T-cell (primary cell): ENCODE measurements at regions not wholly inside any gene's neighbourhood (a gene's known extent, or its start where the extent isn't known, plus 50 kb on each side); places are given as distances from the start of the nearest gene placed in this dataset.

Source experiments
- ATAC-seq, 4 experiments: fragments of 200-7000 bp in 3 of 4; fragments of 150-1000 bp in 1 of 4; cut with Tn5 transposase; replicated peaks in 1 of 4; 1 replicate in 3 of 4; 2 replicates in 1 of 4; pipeline ENCODE4 v1.10.0; 2021; ENCODE audit warnings: moderate library complexity in 3 of 4, mild to moderate bottlenecking in 2 of 4, moderate number of reproducible peaks in 1 of 4
- CTCF ChIA-PET, 2 donors: fragments of 300-600 bp; sonication (Branson Sonifier 250); formaldehyde crosslinking; loops; one replicate each; lab custom pipeline; 2022; ENCODE audit warnings: antibody characterized with exemption in 2 of 2; lab: Charles Lee
- POLR2A ChIA-PET, 2 donors: fragments of 300-600 bp; sonication (Branson Sonifier 250); formaldehyde crosslinking; loops; one replicate each; lab custom pipeline; 2022; ENCODE audit warnings: antibody characterized with exemption in 2 of 2; lab: Charles Lee
- DNase-seq, 35 experiments: peaks; one replicate each; pipeline versions ENCODE4 v3.0.0 to v3.0.0-alpha.2; 2013 to 2023
- H3K27ac ChIP-seq: one replicate; pipeline ENCODE4 v1.5.1; 2013; ENCODE audit warnings: low read length
- H3K27me3 ChIP-seq, 2 experiments: replicated peaks in 1 of 2; 1 replicate in 1 of 2; 2 replicates in 1 of 2; pipeline versions ENCODE4 v1.6.1 to v1.7.0; 2013; ENCODE audit warnings: low read length in 1 of 2, mixed read lengths in 1 of 2; ENCODE audit not compliant: control insufficient read depth in 2 of 2, insufficient read depth in 2 of 2; ENCODE audit errors: extremely low read depth in 1 of 2
- H3K36me3 ChIP-seq, 2 donors: 1 replicate in 1 of 2; 2 replicates in 1 of 2; pipeline versions ENCODE4 v1.6.1 to v1.7.0; 2013; ENCODE audit warnings: low read length in 1 of 2; ENCODE audit not compliant: control insufficient read depth in 2 of 2, insufficient read depth in 1 of 2; ENCODE audit errors: extremely low read depth in 1 of 2
- H3K4me1 ChIP-seq, 2 experiments: 1 replicate in 1 of 2; 2 replicates in 1 of 2; pipeline versions ENCODE4 v1.6.1 to v1.7.0; 2013; ENCODE audit warnings: low read length in 2 of 2, mixed read lengths in 1 of 2; ENCODE audit not compliant: insufficient read depth in 2 of 2, control insufficient read depth in 1 of 2; ENCODE audit errors: extremely low read depth in 1 of 2
- H3K4me3 ChIP-seq, 2 donors: 1 replicate in 1 of 2; 2 replicates in 1 of 2; pipeline versions ENCODE4 v1.5.1 to v1.7.0; 2013; ENCODE audit warnings: mild to moderate bottlenecking in 2 of 2, low read length in 1 of 2, moderate library complexity in 1 of 2; ENCODE audit not compliant: control insufficient read depth in 1 of 2; ENCODE audit errors: extremely low read depth in 1 of 2
- H3K9me3 ChIP-seq: 2 replicates; pipeline ENCODE4 v1.7.0; 2013
- H3K27ac Mint-ChIP-seq, 2 donors: one replicate each; pipeline ENCODE4 v1.8.0; 2020 to 2021; ENCODE audit warnings: mild to moderate bottlenecking in 2 of 2, mixed read lengths in 2 of 2
- H3K27me3 Mint-ChIP-seq, 2 donors: one replicate each; pipeline ENCODE4 v1.8.0; 2021 to 2022; ENCODE audit warnings: mixed read lengths in 2 of 2
- H3K36me3 Mint-ChIP-seq: one replicate; pipeline ENCODE4 v1.8.0; 2021; ENCODE audit warnings: mixed read lengths
- H3K4me1 Mint-ChIP-seq, 3 donors: one replicate each; pipeline ENCODE4 v1.8.0; 2020 to 2022; ENCODE audit warnings: mixed read lengths in 3 of 3, mild to moderate bottlenecking in 1 of 3
- H3K4me3 Mint-ChIP-seq, 3 donors: one replicate each; pipeline ENCODE4 v1.8.0; 2020 to 2022; ENCODE audit warnings: mild to moderate bottlenecking in 3 of 3, mixed read lengths in 3 of 3, moderate library complexity in 3 of 3
- H3K9me3 Mint-ChIP-seq, 3 donors: one replicate each; pipeline ENCODE4 v1.8.0; 2020 to 2022; ENCODE audit warnings: mixed read lengths in 3 of 3
- whole genome bisulfite sequencing: methylation state at CpG from one replicate; pipeline ENCODE4 v1.1.5; 2013; ENCODE audit warnings: missing lambda C conversion rate; ENCODE audit not compliant: insufficient coverage; 5-methylcytosine and 5-hydroxymethylcytosine counted together

DNA sequence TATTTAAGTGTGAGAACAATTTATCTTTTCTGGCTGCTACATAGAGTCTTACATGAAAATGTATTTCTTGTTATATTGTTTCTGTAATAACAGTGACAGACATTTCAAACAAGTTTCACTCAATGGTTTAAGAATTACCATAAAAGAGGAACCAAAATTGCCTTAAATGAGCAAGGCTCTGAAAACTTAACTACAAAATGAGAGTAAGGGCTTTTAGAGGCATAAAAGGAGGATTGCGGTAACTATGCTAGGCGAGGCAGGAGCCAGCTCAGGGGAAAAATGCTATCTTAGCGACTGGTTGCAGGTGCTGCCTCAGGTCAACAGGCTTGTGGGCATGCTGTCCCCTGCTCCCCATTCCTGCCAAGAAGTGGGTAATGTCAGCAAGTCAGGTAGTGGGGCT is 81.7 kb upstream of the MSI2 start:
- no peaks in the 10 kb centered on the region for H3K36me3 ChIP-seq
- peaks cover 0 to 23% of the 10 kb centered on the region in 2 experiments for H3K27me3 ChIP-seq
- ChIA-PET POLR2A (no interaction called here), CTCF (no interaction called here)
- Mint-ChIP-seq H3K36me3 (no peaks in the 10 kb centered on the region), H3K9me3 (no peaks in the 10 kb centered on the region), H3K27me3 (peaks cover 10 to 42% of the 10 kb centered on the region in 2 donors), H3K27ac (no peak overlapping the region), H3K4me1 (no peaks in the 10 kb centered on the region), H3K4me3 (no peak overlapping the region)
- no peak for ATAC-seq
- no peak overlapping the region for H3K4me3 ChIP-seq
- H3K27ac ChIP-seq, result no peak overlapping the region
- H3K9me3 ChIP-seq, result no peaks in the 10 kb centered on the region
- no peaks in the 10 kb centered on the region for H3K4me1 ChIP-seq
- WGBS, result 69% methylated on average over 2 of the region's 3 CpGs
- DNase-seq, result no peak

DNA sequence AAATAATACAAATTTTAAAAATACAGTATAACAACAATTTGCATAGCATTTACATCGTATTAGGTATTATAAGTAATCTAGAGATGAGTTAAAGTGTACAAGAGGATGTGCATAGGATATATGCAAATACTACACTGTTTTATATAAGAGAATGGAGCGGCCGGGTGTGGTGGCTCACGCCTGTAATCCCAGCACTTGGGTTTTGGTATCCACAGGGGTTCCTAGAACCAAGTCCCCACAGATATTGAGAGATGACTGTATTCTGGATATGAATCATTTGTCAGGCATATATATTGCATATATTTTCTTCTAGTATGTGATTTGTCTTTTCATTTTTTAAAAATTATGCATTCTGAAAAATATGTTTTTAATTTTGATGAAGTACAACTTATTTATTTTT is 77.5 kb upstream of the MSI2 start:
- Histone ChIP-seq H3K36me3 (no peaks in the 10 kb centered on the region), H3K9me3 (no peaks in the 10 kb centered on the region), H3K4me3 (no peak overlapping the region), H3K27ac (no peak overlapping the region), H3K27me3 (peaks cover 0 to 8% of the 10 kb centered on the region in 2 experiments), H3K4me1 (no peaks in the 10 kb centered on the region)
- DNase-seq (no peak), ATAC-seq (no peak)
- ChIA-PET CTCF (no interaction called here), POLR2A (no interaction called here)
- no peaks in the 10 kb centered on the region for H3K36me3 Mint-ChIP-seq
- no peaks in the 10 kb centered on the region for H3K4me1 Mint-ChIP-seq
- H3K4me3 Mint-ChIP-seq, result no peak overlapping the region
- peaks cover 5 to 21% of the 10 kb centered on the region in 2 donors for H3K27me3 Mint-ChIP-seq
- no peaks in the 10 kb centered on the region for H3K9me3 Mint-ChIP-seq
- WGBS, result no CpG with 5 or more reads among the region's 4 CpGs
- no peak overlapping the region for H3K27ac Mint-ChIP-seq

DNA sequence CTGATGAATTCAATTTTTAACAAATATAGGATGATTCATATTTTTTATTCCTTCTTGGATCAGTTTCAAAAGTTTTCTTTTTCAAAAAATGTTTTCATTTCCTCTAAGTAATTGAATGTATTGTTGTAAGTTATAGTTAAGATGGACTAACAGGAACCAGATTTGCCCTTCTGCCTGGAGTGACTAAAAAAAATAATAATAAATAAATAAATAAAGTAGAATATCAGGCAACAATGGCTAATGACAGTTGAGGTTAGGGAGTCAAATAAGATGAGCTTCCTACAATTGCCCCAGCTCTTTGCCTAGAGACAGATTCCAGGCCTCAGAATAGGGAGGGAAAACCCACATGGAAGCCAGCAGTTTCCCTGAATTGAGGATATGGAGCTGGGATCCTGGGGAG is 73.7 kb upstream of the MSI2 start:
- H3K27me3 Mint-ChIP-seq, result peaks cover 3 to 19% of the 10 kb centered on the region in 2 donors
- ATAC-seq (no peak), DNase-seq (no peak)
- ChIA-PET CTCF (no interaction called here), POLR2A (interaction anchor here in 1 of 2 donors (0.5 kb wide), 1 partner anchor 150 kb away, joined by 3 read pairs; no protein-coding TSS in a partner anchor)
- H3K9me3 Mint-ChIP-seq, result no peaks in the 10 kb centered on the region
- H3K4me3 Mint-ChIP-seq, result no peak overlapping the region
- no peaks in the 10 kb centered on the region for H3K4me1 Mint-ChIP-seq
- Histone ChIP-seq H3K27ac (no peak overlapping the region), H3K4me1 (no peaks in the 10 kb centered on the region), H3K4me3 (no peak overlapping the region), H3K9me3 (no peaks in the 10 kb centered on the region), H3K27me3 (peaks cover 0 to 8% of the 10 kb centered on the region in 2 experiments), H3K36me3 (no peaks in the 10 kb centered on the region)
- H3K27ac Mint-ChIP-seq, result no peak overlapping the region
- no peaks in the 10 kb centered on the region for H3K36me3 Mint-ChIP-seq

DNA sequence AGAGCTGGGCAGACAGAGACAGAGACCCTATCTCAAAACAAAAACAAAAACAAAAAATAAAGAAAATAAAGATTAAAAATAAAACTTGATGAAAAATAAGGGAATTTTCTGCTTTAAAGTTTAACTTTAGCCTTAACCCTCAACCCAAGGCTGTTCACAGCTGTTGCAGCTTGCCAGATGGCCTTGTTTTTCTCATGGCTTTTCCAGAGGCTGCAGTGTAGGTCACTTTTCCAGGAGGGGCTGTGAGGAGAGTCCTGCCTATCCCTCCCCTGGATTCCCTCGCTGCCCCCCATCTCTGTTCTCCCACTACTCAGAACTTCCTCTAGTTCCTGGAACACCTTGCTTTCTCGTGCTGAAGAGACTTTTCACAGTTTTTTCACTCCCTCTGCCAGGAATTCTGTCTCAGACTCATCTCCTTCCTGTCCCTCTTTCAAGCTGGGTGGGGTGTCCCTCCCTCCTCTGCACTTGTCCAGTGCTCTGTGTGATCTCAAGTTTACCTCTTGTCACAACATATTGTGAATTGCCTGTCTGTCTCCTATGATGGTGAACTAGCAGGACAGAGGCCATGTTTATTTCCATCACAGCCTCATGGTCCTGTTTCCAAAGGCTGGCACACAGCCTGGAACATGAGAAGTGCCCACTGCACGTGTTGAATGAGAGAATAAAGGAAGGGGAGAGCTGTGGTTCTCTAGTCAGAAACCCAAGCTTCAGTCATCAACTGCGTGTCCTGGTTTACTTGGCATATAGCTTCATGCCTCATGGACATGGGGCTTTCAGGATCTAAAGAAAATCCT is 69.9 kb upstream of the MSI2 start:
- H3K27ac ChIP-seq, result no peak overlapping the region
- POLR2A ChIA-PET, result no interaction called here
- DNase-seq (no peak), ATAC-seq (no peak)
- no peak overlapping the region for H3K27ac Mint-ChIP-seq
- WGBS, result 60% methylated on average over 4 of the region's 4 CpGs
- no peak overlapping the region for H3K4me3 ChIP-seq
- CTCF ChIA-PET, result no interaction called here
- H3K27me3 ChIP-seq, result peaks cover 0 to 24% of the 10 kb centered on the region in 2 experiments
- H3K4me1 ChIP-seq, result no peaks in the 10 kb centered on the region
- no peaks in the 10 kb centered on the region for H3K9me3 ChIP-seq
- H3K4me1 Mint-ChIP-seq, result no peaks in the 10 kb centered on the region
- no peaks in the 10 kb centered on the region for H3K36me3 ChIP-seq
- no peak overlapping the region for H3K4me3 Mint-ChIP-seq
- no peaks in the 10 kb centered on the region for H3K9me3 Mint-ChIP-seq
- peaks cover 11 to 28% of the 10 kb centered on the region in 2 donors for H3K27me3 Mint-ChIP-seq
- H3K36me3 Mint-ChIP-seq, result no peaks in the 10 kb centered on the region

DNA sequence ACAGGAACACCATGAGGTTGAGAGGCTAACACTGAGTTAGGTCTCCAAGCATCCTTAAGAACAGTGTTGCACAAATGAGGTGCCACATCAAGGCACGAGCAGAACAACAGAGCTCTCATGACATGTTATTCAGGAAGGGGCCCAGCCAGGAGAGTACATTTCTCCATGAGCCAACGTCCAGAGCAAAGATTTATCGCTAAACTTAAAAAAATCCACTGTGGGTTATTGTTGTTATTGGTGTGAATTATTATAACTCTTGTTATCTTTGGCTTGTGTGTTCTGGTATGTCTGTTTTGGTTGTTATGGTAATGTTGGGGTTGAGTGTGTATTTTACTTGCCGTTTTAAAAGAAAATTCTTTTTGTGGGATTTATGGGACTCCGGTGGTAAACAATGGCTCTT is 68.9 kb upstream of the MSI2 start:
- no peaks in the 10 kb centered on the region for H3K4me1 Mint-ChIP-seq
- H3K36me3 Mint-ChIP-seq, result no peaks in the 10 kb centered on the region
- Histone ChIP-seq H3K36me3 (no peaks in the 10 kb centered on the region), H3K9me3 (no peaks in the 10 kb centered on the region), H3K27ac (no peak overlapping the region), H3K27me3 (peaks cover 0 to 24% of the 10 kb centered on the region in 2 experiments), H3K4me1 (no peaks in the 10 kb centered on the region), H3K4me3 (no peak overlapping the region)
- no peak overlapping the region for H3K4me3 Mint-ChIP-seq
- DNase-seq (no peak), ATAC-seq (no peak)
- ChIA-PET CTCF (no interaction called here), POLR2A (no interaction called here)
- H3K27ac Mint-ChIP-seq, result no peak overlapping the region
- 93% methylated on average over 3 of the region's 5 CpGs for WGBS
- H3K27me3 Mint-ChIP-seq, result peaks cover 11 to 32% of the 10 kb centered on the region in 2 donors
- no peaks in the 10 kb centered on the region for H3K9me3 Mint-ChIP-seq

DNA sequence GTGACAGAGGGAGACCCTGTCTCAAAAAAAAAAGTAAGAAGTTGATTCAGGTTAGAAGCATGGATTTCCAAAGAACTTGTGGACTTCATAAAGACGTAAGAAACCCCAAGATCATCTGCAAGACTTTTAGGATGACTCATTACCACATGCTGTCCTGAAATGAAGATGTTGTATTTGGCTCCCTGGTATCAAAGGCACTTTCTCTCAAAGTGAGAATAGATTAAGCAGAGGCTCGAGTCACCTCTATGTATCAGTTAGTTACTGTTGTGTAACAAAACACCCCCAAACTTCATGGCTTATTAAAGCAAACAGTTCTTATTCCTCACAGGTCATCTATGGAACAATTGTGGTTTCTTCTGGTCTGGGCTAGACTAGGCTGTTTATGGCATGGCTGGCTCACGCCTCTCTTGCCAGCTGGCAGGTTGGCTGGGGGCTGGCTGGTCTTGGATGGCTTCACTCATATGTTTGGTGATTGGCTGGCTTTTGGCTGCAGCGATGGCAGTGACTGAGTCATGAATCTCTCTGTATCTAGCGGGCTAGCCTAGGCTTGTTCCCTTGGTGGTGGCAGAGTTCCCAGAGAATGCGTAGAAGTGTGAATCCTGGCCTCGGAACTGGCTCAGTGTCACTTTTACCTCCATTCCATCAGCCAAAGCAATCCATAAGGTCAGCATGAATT is 60.4 kb upstream of the MSI2 start:
- DNase-seq (no peak), ATAC-seq (no peak)
- H3K9me3 ChIP-seq, result no peaks in the 10 kb centered on the region
- H3K27me3 ChIP-seq, result no peaks in the 10 kb centered on the region
- ChIA-PET POLR2A (no interaction called here), CTCF (no interaction called here)
- H3K36me3 Mint-ChIP-seq, result no peaks in the 10 kb centered on the region
- H3K27me3 Mint-ChIP-seq, result peaks cover 2 to 5% of the 10 kb centered on the region in 2 donors
- no peak overlapping the region for H3K4me3 Mint-ChIP-seq
- no peaks in the 10 kb centered on the region for H3K4me1 ChIP-seq
- no peak overlapping the region for H3K27ac ChIP-seq
- 90% methylated on average over 2 of the region's 7 CpGs for WGBS
- H3K27ac Mint-ChIP-seq, result no peak overlapping the region
- no peak overlapping the region for H3K4me3 ChIP-seq
- no peaks in the 10 kb centered on the region for H3K36me3 ChIP-seq
- H3K9me3 Mint-ChIP-seq, result peaks cover 0 to 5% (median 0%) of the 10 kb centered on the region in 3 donors
- no peaks in the 10 kb centered on the region for H3K4me1 Mint-ChIP-seq
